OCI-LY7 (cell line): ENCODE measurements at regions not wholly inside any gene's neighbourhood (a gene's known extent, or its start where the extent isn't known, plus 50 kb on each side); places are given as distances from the start of the nearest gene placed in this dataset.

Experiments used
- BruUV-seq: library from RNA; stranded (reverse); fragments of 400-500 nt; replicated peaks from 2 replicates; lab custom pipeline; 2021; lab: Mats Ljungman, UMichigan
- CTCF ChIA-PET: fragments of 300-600 bp; sonication (Branson Sonifier 250); formaldehyde crosslinking; loops from one replicate; lab custom pipeline; 2022; ENCODE audit warnings: antibody characterized with exemption; ENCODE audit not compliant: unreplicated experiment; lab: Charles Lee
- POLR2A ChIA-PET: fragments of 300-600 bp; sonication (Branson Sonifier 250); formaldehyde crosslinking; loops from one replicate; lab custom pipeline; 2022; ENCODE audit warnings: antibody characterized with exemption; lab: Charles Lee
- DNase-seq: peaks from one replicate; pipeline ENCODE4 v3.0.0-alpha.2; 2015; ENCODE audit warnings: low spot score
- H2AFZ ChIP-seq: fragments of 200-600 bp; sonication (generic), shearing (Covaris generic); 2 replicates; pipeline ENCODE4 v1.6.1; 2014; ENCODE audit warnings: mild to moderate bottlenecking, antibody characterized with exemption, low read length, moderate library complexity
- H3K27ac ChIP-seq: fragments of 200-600 bp; sonication (generic); 2 replicates; pipeline ENCODE4 v1.5.1; 2014; ENCODE audit warnings: mixed run types, low read depth, mild to moderate bottlenecking, moderate library complexity, low read length, inconsistent platforms; ENCODE audit not compliant: poor library complexity, severe bottlenecking
- H3K36me3 ChIP-seq: fragments of 200-600 bp; sonication (generic); 2 replicates; pipeline ENCODE4 v1.6.1; 2014; ENCODE audit warnings: mild to moderate bottlenecking, antibody characterized with exemption, low read length, moderate library complexity, mixed read lengths; ENCODE audit not compliant: insufficient read depth
- H3K4me1 ChIP-seq: fragments of 200-600 bp; sonication (generic); 2 replicates; pipeline ENCODE4 v1.5.1; 2014; ENCODE audit warnings: mild to moderate bottlenecking, low read length; ENCODE audit not compliant: insufficient read depth, poor library complexity, severe bottlenecking
- H3K4me2 ChIP-seq: fragments of 200-600 bp; sonication (generic); 2 replicates; pipeline ENCODE4 v1.6.1; 2014; ENCODE audit warnings: mild to moderate bottlenecking, low read length
- H3K4me3 ChIP-seq: fragments of 200-600 bp; sonication (generic); 2 replicates; pipeline ENCODE4 v1.5.1; 2014; ENCODE audit warnings: mild to moderate bottlenecking, low read depth, low read length; ENCODE audit not compliant: poor library complexity, severe bottlenecking
- H3K79me2 ChIP-seq: fragments of 200-600 bp; sonication (generic); 2 replicates; pipeline ENCODE4 v1.6.1; 2016; ENCODE audit warnings: low read depth, mild to moderate bottlenecking, low read length, moderate library complexity, mixed read lengths; ENCODE audit not compliant: insufficient read depth
- H3K9me2 ChIP-seq: fragments of 200-600 bp; sonication (generic); 2 replicates; pipeline ENCODE4 v1.6.1; 2016; ENCODE audit warnings: mild to moderate bottlenecking, low read length, mixed read lengths; ENCODE audit not compliant: insufficient read depth
- H3K9me3 ChIP-seq: fragments of 200-600 bp; sonication (generic); 2 replicates; pipeline ENCODE4 v1.6.1; 2014; ENCODE audit warnings: mild to moderate bottlenecking, mixed run types, low read length, mixed read lengths
- H4K20me1 ChIP-seq: fragments of 200-600 bp; sonication (generic); 2 replicates; pipeline ENCODE4 v1.6.1; 2014; ENCODE audit warnings: mild to moderate bottlenecking, antibody characterized with exemption, low read length, moderate library complexity, mixed read lengths; ENCODE audit not compliant: insufficient read depth
- CTCF ChIP-seq: fragments of 200-600 bp; sonication (generic); conservative IDR thresholded peaks from 2 replicates; pipeline ENCODE4 v1.5.1; 2014; ENCODE audit warnings: mild to moderate bottlenecking, antibody characterized with exemption, low read length, moderate library complexity, mixed read lengths
- EZH2phosphoT487 ChIP-seq: fragments of 200-600 bp; sonication (generic); IDR thresholded peaks from 2 replicates; pipeline ENCODE4 v1.6.1; 2018; ENCODE audit warnings: low read depth, borderline replicate concordance, mild to moderate bottlenecking, mixed run types, antibody characterized with exemption, low read length, moderate library complexity, mixed read lengths
- intact Hi-C: fragments of 100-400 bp; cut with micrococcal nuclease; formaldehyde crosslinking; loops from one replicate; pipeline ENCODE4 v1.10.0; 2022; ENCODE audit not compliant: unreplicated experiment

GRCh38 chr12:90111791-90112580, 403.3 kb upstream of the ATP2B1 start:
- POLR2A ChIA-PET = interaction anchor here (0.6 to 2.8 kb wide), 6 partner anchors 9 to 453 kb away, joined by 3 to 8 read pairs (median 3); no protein-coding TSS in a partner anchor
- CTCF ChIA-PET = no interaction called here
- Histone ChIP-seq H3K4me1 (no peaks in the 10 kb centered on the region), H3K9me3 (no peaks in the 10 kb centered on the region), H4K20me1 (no peaks in the 10 kb centered on the region), H2AFZ (no peak overlapping the region), H3K4me2 (no peak overlapping the region), H3K4me3 (no peak overlapping the region), H3K36me3 (no peaks in the 10 kb centered on the region), H3K79me2 (no peaks in the 10 kb centered on the region), H3K9me2 (no peaks in the 10 kb centered on the region), H3K27ac (no peak overlapping the region)
- DNase-seq = no peak
- BruUV-seq = no TSS peak
- intact Hi-C loops = no loop called here
- TF ChIP-seq CTCF (no peak), EZH2phosphoT487 (no peak)

- no peaks in the 10 kb centered on the region for H3K9me3 ChIP-seq
- H3K9me2 ChIP-seq = no peaks in the 10 kb centered on the region
- H3K4me1 ChIP-seq = no peaks in the 10 kb centered on the region
- no TSS peak for BruUV-seq
- no peak overlapping the region for H2AFZ ChIP-seq
- H3K4me2 ChIP-seq = no peak overlapping the region
- POLR2A ChIA-PET = interaction anchor here (0.5 to 0.6 kb wide), 2 partner anchors 11 to 96 kb away, joined by 3 to 4 read pairs; no protein-coding TSS in a partner anchor
- H3K36me3 ChIP-seq = no peaks in the 10 kb centered on the region
- no peak for TF ChIP-seq EZH2phosphoT487
- no peak for TF ChIP-seq CTCF
- CTCF ChIA-PET = no interaction called here
- H4K20me1 ChIP-seq = no peaks in the 10 kb centered on the region
- no peak for DNase-seq
- intact Hi-C loops = no loop called here
- H3K79me2 ChIP-seq = no peaks in the 10 kb centered on the region
- no peak overlapping the region for H3K4me3 ChIP-seq
- H3K27ac ChIP-seq = no peak overlapping the region
Measured at GRCh38 chr12:90106568-90106967, 397.9 kb upstream of the ATP2B1 start.
